ENCODE measurements at regions not wholly inside any gene's neighbourhood (a gene's known extent, or its start where the extent isn't known, plus 50 kb on each side); places are given as distances from the start of the nearest gene placed in this dataset.

DNA sequence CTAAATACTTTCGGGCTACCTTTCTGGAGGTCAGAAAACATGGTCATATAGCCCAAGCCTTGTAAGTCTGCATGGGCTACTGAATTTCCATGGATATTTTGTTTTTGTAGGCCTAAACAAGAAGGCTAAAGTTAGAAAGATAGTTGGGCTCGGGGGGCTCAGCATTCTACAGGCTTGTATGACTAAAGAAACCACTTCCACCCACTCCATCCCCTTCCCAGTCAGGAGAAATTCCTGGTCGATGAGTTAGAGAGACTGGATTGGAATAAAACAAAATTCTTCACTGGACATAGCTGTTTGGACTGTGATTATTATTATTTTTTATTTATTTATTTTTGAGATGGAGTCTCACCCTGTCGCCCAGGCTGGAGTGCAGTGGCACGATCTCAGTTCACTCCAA is 539.4 kb upstream of the TNP1 start:
- DNase-seq = no peak

DNA sequence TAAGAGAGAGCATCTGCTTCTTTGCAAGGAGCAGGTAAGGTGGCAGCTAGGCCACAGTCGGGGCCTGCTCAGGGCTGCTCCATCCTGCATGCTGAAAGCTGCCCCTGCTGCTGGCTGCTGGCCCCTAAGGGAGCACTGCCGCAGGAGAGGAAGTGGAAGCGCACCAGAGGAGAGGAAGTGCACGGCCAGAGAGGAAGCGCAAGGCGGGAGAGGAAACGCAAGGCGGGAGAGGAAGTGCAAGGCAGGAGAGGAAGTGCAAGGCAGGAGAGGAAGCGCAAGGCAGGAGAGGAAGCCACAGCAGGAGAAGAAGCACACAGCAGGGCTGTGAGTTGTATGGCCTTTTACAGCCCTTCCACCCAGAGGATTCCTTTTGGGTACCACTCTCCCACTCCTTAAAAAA is 539.0 kb upstream of the TNP1 start:
- DNase-seq = no peak

DNA sequence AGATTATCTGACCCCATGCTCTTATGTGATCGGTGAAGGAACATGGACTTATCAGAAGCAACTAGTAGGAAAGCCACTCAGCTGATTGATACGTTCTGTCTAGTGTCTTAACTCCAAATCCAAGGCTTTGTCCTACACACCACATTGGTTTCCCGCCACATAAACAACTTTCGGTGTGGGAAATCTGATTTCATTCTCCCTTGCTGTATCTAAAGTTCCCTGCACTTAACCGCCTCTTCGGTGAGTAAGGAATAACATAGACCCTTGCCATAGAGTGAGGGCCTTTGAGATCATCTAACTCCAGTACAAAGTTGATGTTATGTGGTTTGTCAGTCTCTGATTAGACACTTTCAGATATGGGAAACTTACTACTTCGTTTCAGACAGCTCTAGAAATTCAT is 538.2 kb upstream of the TNP1 start:
- no peak for DNase-seq

DNA sequence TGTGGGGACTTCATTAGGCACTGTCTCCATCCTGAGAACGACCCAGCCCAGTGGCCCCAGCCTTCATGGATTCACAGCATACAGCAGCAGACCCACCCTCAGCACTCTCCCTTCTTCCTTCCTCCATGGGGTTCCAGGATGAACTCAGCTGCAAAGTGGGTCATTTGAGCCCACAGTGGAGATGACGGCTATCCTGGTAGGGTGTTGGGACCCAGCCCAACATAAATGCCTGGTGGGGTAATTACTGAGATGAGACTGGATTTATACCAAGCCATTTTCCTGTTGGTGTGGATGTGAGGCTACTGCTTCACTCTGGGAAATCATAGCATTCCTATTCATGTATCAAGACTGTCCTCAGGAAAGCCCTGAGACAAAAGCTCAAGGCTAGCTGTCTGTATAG is 536.7 kb upstream of the TNP1 start:
- no peak for DNase-seq

DNA sequence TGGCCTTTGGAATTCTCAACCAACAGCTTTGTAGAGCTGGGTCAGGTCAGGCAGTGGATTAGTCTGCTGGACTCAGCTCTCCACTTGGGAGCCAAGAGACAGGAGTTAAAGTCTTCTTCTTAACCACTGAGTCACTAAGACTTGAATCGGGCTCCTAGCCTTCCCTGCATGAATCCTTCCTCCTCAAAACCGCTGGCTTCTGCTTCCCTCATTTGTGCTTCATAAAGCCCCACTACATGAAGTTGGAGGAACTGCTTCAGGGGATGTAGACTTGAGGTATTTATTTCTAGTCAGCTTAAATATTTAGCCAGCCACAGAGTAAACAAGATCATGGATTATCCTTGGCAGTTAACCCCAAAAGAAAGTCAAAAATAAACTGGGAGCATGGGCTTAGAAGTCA is 536.3 kb upstream of the TNP1 start:
- no peak for DNase-seq

DNA sequence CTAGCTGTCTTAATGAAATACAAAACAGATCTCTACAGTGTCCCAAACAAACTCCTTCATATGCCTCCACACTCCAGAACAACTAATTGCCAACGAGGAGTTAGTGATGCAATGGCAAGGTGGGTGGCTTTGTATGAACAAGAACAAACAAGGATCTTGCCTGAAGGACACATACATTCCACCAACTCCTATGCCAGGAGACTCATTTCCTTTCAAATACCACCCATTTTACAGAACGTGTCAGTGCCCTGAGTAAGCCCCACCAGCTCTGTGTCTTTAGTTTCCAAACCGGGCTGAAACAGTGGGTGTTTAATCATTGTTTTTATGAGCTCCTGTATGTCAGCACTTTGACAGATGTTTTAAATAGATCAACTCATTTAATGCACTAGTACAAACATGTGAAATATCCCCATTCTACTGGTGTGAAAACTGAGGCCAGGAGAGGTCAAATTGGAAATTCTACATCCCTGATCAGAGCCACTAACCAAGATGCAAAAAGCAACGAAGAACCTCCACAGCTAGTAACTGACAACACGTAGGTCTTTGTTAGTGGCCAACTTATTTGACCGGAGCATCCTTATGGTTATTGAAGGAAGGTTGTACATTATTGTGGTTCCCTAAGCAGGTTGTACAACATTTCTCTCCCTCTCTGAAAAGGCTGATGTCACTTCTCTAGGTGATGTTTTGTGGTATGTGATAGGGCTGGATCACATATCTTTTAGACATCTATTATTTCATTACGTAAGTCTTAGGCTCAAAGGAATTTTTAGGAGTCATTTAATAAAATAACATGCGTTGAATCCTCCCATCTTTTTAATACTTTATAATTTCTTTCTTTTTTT is 534.9 kb upstream of the TNP1 start:
- no peak for DNase-seq

DNA sequence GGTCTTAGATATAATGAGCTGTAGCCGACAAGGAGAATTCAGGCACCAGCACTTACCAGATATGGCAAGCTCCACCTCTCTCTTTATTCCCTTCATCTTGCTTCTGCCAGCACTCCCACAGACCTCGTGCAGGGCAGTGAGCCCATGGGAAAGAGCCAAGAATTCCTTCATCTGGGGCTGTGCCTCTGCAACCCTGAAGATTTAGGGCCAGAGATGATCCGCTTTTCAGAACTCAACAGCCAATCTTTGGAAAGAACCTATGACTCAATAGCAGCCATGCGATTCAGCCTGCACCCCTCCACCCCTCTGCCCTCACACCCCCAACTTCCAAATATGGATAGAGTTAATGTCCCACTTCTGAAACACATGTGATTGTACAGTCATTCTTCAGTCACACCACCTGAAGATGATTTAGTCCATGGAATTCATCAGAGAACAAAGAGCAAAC is 533.7 kb upstream of the TNP1 start:
- DNase-seq = no peak

DNA sequence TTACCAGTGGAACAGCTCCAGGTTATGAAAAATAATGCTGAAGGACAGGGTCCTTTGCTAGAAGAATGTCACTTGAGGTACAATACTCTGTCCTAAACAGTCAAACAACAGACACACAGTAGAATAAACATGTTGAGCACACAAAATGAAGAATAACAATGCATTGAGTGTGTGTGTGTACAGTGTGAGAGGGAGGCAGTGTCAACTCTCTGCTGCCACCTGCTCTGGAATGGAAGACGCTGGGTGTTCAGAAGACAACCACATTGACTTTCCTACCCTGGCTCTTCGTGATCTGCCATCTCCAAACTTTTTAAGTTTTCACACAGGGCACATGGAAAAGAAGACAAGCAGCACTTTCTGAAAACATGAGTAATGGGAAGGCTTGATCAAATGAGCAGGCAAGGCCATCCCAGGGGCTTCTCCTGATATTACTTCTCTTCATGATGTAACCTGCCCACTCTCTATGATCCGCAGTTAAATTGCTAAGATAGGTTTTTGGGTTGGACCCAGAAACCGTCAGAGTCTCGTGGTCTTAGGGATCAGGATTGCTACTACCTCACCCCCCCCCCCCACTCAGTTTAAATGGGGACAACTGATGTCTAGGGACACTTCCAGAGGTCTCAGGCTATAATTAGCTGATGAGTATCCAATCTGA is 533.2 kb upstream of the TNP1 start:
- no peak for DNase-seq

DNA sequence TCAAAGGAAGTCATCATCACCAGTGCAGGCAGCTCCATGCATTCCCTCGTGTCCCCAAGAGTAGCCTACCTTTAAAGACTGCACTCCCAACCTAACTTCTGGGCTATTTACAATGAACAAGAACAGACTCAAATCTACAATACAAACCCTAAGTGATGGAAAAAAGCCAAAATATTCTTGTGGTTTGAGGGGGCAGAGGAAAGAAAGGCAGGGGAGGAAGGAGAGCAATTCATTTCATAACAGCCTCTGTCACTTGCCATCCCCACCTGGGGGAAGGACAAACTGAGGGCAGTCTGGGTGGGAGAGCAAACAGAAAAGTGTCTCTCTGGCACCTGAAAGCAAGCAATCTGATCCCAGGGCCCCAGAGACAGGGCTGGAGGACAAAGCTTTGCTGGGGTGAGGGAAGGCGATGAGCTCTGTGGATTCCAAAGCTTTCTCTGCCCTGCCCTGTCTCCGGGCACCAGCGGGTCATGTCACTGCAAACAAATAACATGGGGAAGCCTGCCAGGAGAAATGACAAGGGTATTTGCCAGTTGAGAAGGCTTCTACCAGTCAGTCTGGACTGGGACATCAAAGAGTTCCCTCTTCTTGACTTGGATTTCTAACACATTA is 528.0 kb upstream of the TNP1 start:
- DNase-seq = no peak

DNA sequence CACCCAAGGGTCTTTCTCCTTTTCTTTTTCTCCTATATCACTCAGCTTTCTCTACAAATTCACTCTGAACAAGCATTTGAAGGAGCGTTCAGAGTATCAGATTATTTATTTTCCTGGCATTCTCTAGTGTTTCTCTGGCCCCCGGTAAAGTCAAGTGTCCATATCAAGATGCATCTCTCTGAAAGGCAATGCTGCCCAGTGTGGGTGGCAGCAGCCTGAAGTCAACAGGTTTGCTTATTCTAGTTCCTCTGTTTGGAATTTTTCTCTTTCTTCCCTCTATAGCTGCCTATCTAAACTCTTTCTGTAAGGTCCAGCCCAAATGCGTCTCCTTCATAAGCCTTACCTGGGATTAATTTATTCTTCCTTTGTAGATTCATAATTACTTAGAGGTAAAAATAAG is 526.2 kb upstream of the TNP1 start:
- no peak for DNase-seq

DNA sequence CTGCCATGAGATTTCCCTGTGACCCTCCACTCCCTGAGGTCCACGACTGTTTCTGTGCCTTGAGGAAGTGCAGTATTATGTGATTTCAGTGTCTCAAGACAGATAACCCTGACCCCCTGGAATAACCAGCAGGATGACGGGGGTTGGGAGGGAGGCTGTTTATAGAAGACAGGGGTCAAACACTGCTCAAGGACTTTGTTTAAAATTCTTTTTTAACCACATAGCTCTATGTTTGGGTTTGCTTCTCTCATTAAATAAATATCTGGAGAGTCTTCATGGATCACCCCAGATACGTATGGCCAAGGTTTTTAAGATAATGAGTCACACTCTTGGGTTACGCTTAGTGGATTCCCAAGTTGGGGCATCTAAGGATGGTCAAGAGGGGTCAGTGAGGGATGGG is 523.8 kb upstream of the TNP1 start:
- DNase-seq = no peak

DNA sequence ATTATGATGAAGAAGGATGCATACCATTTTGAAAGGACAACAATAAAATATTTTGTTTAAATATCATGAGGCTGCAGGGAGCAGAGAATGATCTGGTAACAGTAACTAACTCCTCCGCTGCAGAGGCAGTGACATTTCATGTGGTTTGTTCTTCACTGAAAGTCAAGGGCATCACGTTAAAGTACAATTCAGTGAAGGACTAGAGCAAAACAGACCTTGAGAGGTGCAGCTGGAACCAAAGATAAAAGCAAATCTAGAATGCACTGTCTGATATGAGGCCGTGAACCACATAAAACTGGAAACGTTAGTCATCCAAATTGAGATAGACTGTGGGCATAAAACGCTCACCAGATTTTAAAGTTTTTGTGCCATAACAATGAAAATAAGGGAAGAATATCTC is 522.9 kb upstream of the TNP1 start:
- no peak for DNase-seq

DNA sequence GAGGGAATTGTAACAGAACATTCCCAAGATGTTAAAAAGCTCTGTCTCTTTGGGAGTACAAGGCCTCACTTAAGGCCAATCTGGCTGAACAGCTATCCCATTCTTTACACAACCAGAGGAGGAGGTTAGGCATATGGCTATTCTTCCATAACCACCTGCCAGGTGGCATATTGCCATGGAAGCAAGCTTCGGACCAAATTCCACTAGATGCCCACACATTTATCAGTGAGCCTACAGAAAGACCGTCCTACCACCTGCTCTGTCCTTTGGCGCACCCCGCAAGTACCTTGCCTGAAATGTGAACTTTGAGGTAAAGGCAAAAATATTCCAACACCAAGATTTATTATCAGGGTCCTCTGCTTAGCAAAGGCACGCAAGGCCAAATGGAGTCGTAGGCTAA is 519.9 kb upstream of the TNP1 start:
- DNase-seq = no peak

DNA sequence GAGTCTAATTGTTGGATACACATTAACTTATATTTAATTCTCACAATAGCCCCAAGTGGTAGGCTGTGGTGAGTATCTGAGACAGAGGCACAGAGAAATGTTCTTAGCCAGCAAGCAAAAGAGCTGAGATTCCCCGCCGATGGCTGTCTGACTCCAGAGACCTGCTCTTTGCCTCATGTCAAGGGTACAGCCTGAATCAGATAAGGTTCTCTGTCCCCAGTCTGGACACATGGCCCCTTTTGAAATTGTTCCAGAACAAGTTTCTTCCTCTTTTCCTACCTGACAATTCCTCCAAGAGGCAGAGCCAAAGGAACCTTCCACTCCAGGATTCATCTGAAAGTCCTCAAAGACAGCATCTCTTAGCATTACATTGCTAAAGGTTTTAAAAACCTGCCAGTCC is 512.9 kb upstream of the TNP1 start:
- no peak for DNase-seq

DNA sequence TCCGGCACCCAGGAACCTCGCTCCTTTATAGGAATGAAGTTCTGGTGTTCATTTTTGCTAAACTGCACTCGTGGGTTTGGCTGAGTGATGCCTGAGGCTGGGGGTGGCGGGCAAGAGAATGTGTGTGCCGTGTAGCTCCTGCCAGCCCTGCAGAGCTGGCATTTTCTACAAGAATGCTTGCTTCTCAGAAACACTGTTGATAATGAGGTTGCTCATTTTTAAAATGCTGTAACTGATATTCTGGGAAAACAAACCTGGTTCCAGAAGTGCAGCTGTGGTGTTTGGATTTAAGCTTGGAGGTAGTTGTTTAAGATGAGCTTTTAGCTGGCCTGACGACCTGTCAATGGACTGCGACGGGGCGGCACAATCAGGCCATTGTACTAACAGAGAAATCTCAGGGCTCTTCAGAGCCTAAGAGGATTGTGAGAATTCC is 511.9 kb upstream of the TNP1 start:
- DNase-seq = no peak

DNA sequence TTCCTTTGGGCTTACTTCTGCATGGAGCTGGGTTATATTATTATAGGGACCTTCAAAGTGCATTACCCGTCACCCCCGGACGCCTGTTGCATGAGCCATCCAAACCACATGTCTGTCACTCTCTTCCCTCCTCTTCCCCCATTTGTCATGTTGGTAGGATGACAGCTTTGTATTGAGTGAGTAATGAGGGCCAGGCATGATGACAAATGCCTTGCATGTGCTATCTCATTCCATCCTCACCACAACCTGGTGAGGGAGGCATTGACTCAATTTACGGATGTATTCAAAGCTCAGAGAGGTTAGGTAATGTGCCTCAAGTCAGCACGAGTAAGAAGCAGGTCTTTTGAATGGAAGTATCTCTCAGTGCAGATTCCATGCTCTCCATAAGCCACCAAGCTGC is 510.5 kb upstream of the TNP1 start:
- no peak for DNase-seq

DNA sequence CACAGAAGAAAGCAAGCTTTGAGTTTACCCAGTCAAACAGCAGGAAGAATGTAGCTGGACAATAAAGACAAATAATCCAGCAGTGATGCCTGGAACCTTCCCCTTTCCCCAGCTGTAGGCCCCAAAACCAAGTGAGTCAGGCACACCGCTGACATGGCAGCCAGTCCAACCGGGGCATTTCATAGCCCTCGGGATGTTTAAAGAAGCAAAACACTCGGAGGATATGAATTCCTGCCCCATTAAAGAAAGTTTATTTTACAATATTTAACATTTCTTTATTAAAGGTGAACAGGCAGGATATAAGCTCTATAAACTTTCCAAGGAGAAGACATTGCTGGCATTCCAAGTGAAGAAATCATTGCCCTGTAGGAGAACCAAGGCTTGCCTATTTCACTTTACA is 507.6 kb upstream of the TNP1 start:
- no peak for DNase-seq

DNA sequence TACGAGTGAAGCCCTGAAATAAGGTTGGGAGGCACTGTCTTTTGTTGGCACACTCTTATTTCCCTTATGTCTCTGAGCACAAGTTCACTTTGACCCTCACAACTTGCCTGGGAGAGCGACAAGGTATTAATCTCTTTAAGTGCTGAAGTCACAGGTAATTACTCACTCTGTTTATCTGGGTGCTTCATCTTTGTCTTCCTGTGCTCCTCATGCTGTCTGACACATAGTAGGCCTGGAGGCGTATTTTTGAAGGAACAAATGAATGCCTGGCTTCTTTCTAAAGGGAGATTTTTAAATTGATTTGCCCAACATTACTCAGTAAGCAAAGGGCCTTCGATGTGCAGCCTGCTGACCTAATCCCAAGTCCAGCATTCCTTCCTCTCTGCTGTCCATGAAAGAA is 507.1 kb upstream of the TNP1 start:
- no peak for DNase-seq

DNA sequence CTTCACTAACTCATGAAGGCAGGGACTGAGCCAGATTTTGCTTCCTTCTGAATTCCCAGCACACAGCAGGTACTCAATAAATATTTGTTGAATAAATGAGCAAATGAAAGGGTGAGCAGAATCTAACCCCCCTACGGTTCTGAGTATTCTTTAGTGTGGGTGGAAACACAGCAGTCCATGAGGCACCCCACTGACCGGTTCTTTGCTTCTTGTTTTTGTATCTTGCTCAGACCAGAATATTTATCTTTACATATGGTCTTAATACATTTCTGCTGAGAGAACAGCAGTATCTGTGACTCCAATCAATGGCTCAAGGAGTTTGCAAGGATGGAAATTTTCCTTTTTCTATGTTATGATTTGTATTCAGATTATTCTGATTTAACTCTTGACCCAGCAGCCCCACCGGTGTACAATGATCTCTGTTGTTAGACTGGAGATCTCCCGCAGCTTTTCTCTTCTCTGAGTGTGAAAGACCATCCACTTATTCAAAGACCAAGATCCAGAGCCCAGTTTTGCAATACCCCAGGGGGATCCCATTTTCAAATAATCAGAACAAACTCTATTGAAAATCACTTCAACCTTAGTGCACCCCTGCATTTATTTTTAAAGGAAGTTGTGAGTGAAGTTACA is 506.5 kb upstream of the TNP1 start:
- no peak for DNase-seq

DNA sequence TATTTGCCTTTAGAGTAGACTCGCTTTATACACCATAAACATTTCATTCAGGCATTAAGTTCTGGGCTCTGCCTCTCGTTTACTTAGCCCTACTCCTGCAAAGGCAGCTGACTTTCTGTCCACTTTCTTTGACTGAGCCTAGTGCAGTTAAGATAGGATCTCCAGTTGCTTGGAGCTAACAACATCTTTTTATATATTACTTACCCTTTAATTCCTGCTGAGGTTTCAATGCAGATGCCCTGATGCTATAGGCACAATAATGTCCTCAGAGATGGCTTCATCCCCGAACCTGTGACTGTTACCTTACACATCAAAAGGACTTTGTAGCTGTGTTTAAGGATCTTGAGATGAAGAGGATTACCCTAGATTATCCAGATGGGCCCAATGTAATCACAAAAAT is 505.8 kb upstream of the TNP1 start:
- DNase-seq = no peak

DNA sequence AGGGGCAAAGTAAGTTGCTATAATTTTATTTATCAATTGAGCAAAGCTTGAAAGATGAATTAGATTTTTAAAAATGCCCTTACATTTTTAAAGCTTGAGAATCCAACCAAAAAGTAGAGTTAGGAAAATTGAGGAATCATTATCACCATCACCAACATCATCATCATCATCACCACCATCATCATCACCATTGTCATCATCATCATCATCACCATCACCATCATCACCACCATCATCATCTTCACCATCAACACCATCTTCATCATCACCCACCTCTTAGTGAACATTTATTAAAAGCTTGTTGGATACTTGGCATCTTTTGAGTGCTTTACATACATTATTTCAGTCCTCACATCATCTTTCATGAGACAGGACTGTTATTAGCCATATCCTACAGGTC is 504.4 kb upstream of the TNP1 start:
- DNase-seq = no peak

DNA sequence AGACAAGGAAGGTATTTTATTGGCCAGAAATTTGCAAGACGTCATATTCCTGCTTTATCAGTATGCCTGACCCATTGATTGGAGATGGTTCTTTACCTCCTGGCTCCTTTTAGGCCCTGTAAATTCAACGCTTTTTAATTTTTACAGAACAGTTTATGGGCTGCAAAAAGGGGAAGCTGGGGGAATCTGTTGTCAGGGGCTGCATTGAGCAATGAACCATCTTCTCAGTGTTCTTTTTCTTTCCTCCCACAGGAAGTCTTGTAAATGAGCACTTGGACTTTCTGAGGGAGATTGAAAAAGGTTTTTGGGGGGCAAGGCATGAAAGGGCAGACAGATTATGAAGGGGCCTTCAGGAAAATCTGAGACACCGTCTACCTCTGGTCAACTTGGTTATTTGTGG is 503.6 kb upstream of the TNP1 start:
- no peak for DNase-seq

DNA sequence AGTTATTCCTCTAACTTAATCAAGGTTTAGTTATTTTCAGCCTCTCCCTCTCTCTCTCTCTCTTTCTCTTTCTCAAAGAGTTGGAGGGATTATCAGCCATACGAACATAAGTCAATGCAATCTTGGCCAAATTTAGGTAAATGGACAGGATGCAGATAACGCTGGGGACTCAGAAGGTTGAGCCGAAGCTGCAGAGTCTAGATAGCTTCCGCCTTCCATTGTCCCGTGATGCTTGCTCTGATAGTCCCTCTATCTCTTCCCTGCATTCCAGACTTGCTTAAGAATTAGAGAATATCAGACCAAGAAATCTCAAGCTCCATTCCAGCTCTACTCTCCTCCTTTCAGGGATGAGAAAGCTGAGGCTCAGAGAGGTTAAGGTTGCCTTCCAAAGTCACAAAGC is 502.8 kb upstream of the TNP1 start:
- DNase-seq = no peak

DNA sequence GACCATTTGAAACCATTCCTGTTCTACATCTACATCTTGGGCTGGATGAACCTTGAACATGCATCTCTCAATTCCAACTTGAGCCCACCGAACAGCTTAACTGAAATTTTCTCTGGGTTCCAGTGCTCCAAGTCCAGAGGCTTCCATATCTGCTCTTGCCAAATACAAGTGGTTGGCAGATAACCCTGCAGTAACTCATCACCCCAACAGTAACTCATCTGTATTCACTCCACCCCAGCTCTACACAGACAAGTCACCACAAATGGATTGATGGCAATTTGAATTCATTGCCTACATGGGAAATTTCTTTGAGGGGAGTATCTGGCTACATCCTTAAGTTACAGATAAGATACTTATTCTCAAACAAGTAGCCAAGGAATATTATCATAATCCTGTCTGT is 502.4 kb upstream of the TNP1 start:
- DNase-seq = no peak

Measured in activated effector memory CD4-positive, alpha-beta T cell treated with anti-CD3 and anti-CD28 coated beads, Interleukin-2, amount 50 U/mL, for 16 hours (primary cell).